CD1c-positive myeloid dendritic cell (primary cell): ENCODE measurements at regions not wholly inside any gene's neighbourhood (a gene's known extent, or its start where the extent isn't known, plus 50 kb on each side); places are given as distances from the start of the nearest gene placed in this dataset.
"Not testable (repeated sequence)": the region's sequence is repeated elsewhere in the genome, so short reads cannot be mapped to it uniquely, and the experiment has no call there.

Experiments used
- DNase-seq: peaks from one replicate; pipeline ENCODE4 v3.0.0-alpha.2; 2016; ENCODE audit errors: extremely low spot score

GRCh38 chr2:36058953-36059352 lies 296.6 kb upstream of the CRIM1 start:
- DNase-seq, result peak; percentile 62

- no peak for DNase-seq
Measured at GRCh38 chr2:36058076-36058475, 297.5 kb upstream of the CRIM1 start.

GRCh38 chr2:36052819-36053218 lies 302.8 kb upstream of the CRIM1 start:
- DNase-seq, result no peak

- DNase-seq, result no peak
Measured at GRCh38 chr2:36044411-36044810, 311.2 kb upstream of the CRIM1 start.

GRCh38 chr2:36035137-36035536 lies 320.4 kb upstream of the CRIM1 start:
- DNase-seq, result no peak

- no peak for DNase-seq
Measured at GRCh38 chr2:36032046-36032445, 323.5 kb upstream of the CRIM1 start.

- DNase-seq, result no peak
Measured at GRCh38 chr2:36031471-36031870, 324.1 kb upstream of the CRIM1 start.

GRCh38 chr2:36027616-36028015 lies 328.0 kb upstream of the CRIM1 start:
- DNase-seq, result no peak

GRCh38 chr2:36013064-36013463 lies 342.5 kb upstream of the CRIM1 start:
- DNase-seq, result no peak

- DNase-seq, result no peak
Measured at GRCh38 chr2:36006444-36006843, 349.1 kb upstream of the CRIM1 start.

GRCh38 chr2:36002941-36003340 lies 352.6 kb upstream of the CRIM1 start:
- DNase-seq, result no peak

GRCh38 chr2:35997488-35997887 lies 358.1 kb upstream of the CRIM1 start:
- no peak for DNase-seq

GRCh38 chr2:35989503-35989902 lies 366.1 kb upstream of the CRIM1 start:
- DNase-seq, result no peak

- DNase-seq, result no peak
Measured at GRCh38 chr2:35989040-35989439, 366.5 kb upstream of the CRIM1 start.

GRCh38 chr2:35986871-35987270 lies 368.7 kb upstream of the CRIM1 start:
- DNase-seq, result no peak

- no peak for DNase-seq
Measured at GRCh38 chr2:35978218-35978617, 377.4 kb upstream of the CRIM1 start.

GRCh38 chr2:35976611-35977010 lies 379.0 kb upstream of the CRIM1 start:
- no peak for DNase-seq

GRCh38 chr2:35973737-35974132 lies 381.8 kb upstream of the CRIM1 start:
- no peak for DNase-seq

- DNase-seq, result peak; percentile 4
Measured at GRCh38 chr2:35973132-35973736, 382.3 kb upstream of the CRIM1 start.

GRCh38 chr2:35963824-35964223 lies 391.8 kb upstream of the CRIM1 start:
- DNase-seq, result no peak

- DNase-seq, result no peak
Measured at GRCh38 chr2:35963357-35963756, 392.2 kb upstream of the CRIM1 start.

GRCh38 chr2:35962585-35963146 lies 392.9 kb upstream of the CRIM1 start:
- DNase-seq, result no peak

GRCh38 chr2:35960596-35960995 lies 395.0 kb upstream of the CRIM1 start:
- no peak for DNase-seq

- DNase-seq, result not testable (repeated sequence)
Measured at GRCh38 chr2:35957053-35957452, 398.5 kb upstream of the CRIM1 start.
